AML-193 (cell line): ENCODE measurements at regions not wholly inside any gene's neighbourhood (a gene's known extent, or its start where the extent isn't known, plus 50 kb on each side); places are given as distances from the start of the nearest gene placed in this dataset.
"Not testable (repeated sequence)": the region's sequence is repeated elsewhere in the genome, so short reads cannot be mapped to it uniquely, and the experiment has no call there.

ENCODE experiments used
- DNase-seq, 2 experiments: peaks; one replicate each; lab custom pipeline; 2025; lab: John Stamatoyannopoulos, UW

- DNase-seq: no peak
Measured at GRCh38 chr3:82165266-82165665, 403.8 kb upstream of the GBE1 start.

GRCh38 chr3:82163907-82164520, 402.6 kb upstream of the GBE1 start:
- DNase-seq: peak; percentile 53 to 64

- DNase-seq: no peak
Measured at GRCh38 chr3:82157952-82158351, 396.5 kb upstream of the GBE1 start.

GRCh38 chr3:82153892-82154291, 392.4 kb upstream of the GBE1 start:
- DNase-seq: not testable (repeated sequence)

- no peak for DNase-seq
Measured at GRCh38 chr3:82145742-82146141, 384.3 kb upstream of the GBE1 start.

- DNase-seq: no peak
Measured at GRCh38 chr3:82144811-82145210, 383.4 kb upstream of the GBE1 start.

- no peak for DNase-seq
Measured at GRCh38 chr3:82143661-82144412, 382.4 kb upstream of the GBE1 start.

GRCh38 chr3:82141592-82141991, 380.1 kb upstream of the GBE1 start:
- no peak for DNase-seq

GRCh38 chr3:82137861-82138260, 376.4 kb upstream of the GBE1 start:
- DNase-seq: no peak

- DNase-seq: no peak
Measured at GRCh38 chr3:82137050-82137449, 375.6 kb upstream of the GBE1 start.

- peak; percentile 62 to 70 for DNase-seq
Measured at GRCh38 chr3:82133070-82133606, 371.7 kb upstream of the GBE1 start.

- no peak for DNase-seq
Measured at GRCh38 chr3:82132210-82133069, 371.0 kb upstream of the GBE1 start.

- peak; percentile 96 to 98 for DNase-seq
Measured at GRCh38 chr3:82130046-82130445, 368.6 kb upstream of the GBE1 start.

GRCh38 chr3:82129221-82129801, 367.9 kb upstream of the GBE1 start:
- no peak for DNase-seq

- no peak for DNase-seq
Measured at GRCh38 chr3:82128271-82128670, 366.8 kb upstream of the GBE1 start.

GRCh38 chr3:82122554-82123345, 361.3 kb upstream of the GBE1 start:
- no peak for DNase-seq

GRCh38 chr3:82114589-82114988, 353.1 kb upstream of the GBE1 start:
- no peak for DNase-seq

GRCh38 chr3:82110721-82111120, 349.3 kb upstream of the GBE1 start:
- DNase-seq: not testable (repeated sequence)

GRCh38 chr3:82103241-82103640, 341.8 kb upstream of the GBE1 start:
- no peak for DNase-seq

GRCh38 chr3:82100378-82100777, 338.9 kb upstream of the GBE1 start:
- no peak for DNase-seq

GRCh38 chr3:82093641-82094040, 332.2 kb upstream of the GBE1 start:
- no peak for DNase-seq
